ENCODE measurements at regions not wholly inside any gene's neighbourhood (a gene's known extent, or its start where the extent isn't known, plus 50 kb on each side); places are given as distances from the start of the nearest gene placed in this dataset.
"Not testable (repeated sequence)": the region's sequence is repeated elsewhere in the genome, so short reads cannot be mapped to it uniquely, and the experiment has no call there.

GRCh38 chr2:89305623-89306022 is 614.1 kb downstream of the RPIA start:
- H3K27ac Mint-ChIP-seq; H3K36me3 Mint-ChIP-seq (ENCODE audit: low read depth); H3K4me1 Mint-ChIP-seq (ENCODE audit: low read depth); H3K27me3 Mint-ChIP-seq; H3K4me3 Mint-ChIP-seq; H3K9me3 Mint-ChIP-seq: not testable (repeated sequence)

GRCh38 chr2:89306869-89307637 is 615.6 kb downstream of the RPIA start:
- not testable (repeated sequence) for H3K4me3 Mint-ChIP-seq; H3K27ac Mint-ChIP-seq; H3K9me3 Mint-ChIP-seq; H3K36me3 Mint-ChIP-seq (ENCODE audit: low read depth); H3K4me1 Mint-ChIP-seq (ENCODE audit: low read depth); H3K27me3 Mint-ChIP-seq

- not testable (repeated sequence) for H3K4me1 Mint-ChIP-seq (ENCODE audit: low read depth); H3K36me3 Mint-ChIP-seq (ENCODE audit: low read depth); H3K27me3 Mint-ChIP-seq; H3K4me3 Mint-ChIP-seq; H3K27ac Mint-ChIP-seq; H3K9me3 Mint-ChIP-seq
Measured at GRCh38 chr2:89318990-89319389, 627.5 kb downstream of the RPIA start.

GRCh38 chr2:89325894-89326293 is 634.4 kb downstream of the RPIA start:
- H3K36me3 Mint-ChIP-seq (ENCODE audit: low read depth); H3K4me1 Mint-ChIP-seq (ENCODE audit: low read depth); H3K9me3 Mint-ChIP-seq; H3K27ac Mint-ChIP-seq; H3K27me3 Mint-ChIP-seq; H3K4me3 Mint-ChIP-seq: not testable (repeated sequence)

GRCh38 chr2:89326455-89326854 is 635.0 kb downstream of the RPIA start:
- H3K9me3 Mint-ChIP-seq; H3K36me3 Mint-ChIP-seq (ENCODE audit: low read depth): not testable (repeated sequence)

GRCh38 chr2:89328790-89329189 is 637.3 kb downstream of the RPIA start:
- H3K4me1 Mint-ChIP-seq (ENCODE audit: low read depth); H3K36me3 Mint-ChIP-seq (ENCODE audit: low read depth); H3K9me3 Mint-ChIP-seq; H3K27ac Mint-ChIP-seq; H3K4me3 Mint-ChIP-seq; H3K27me3 Mint-ChIP-seq: not testable (repeated sequence)

More at GRCh38 chr2:89326455-89326854, 635.0 kb downstream of the RPIA start:
- H3K27ac Mint-ChIP-seq; H3K4me1 Mint-ChIP-seq (ENCODE audit: low read depth); H3K4me3 Mint-ChIP-seq; H3K27me3 Mint-ChIP-seq: not testable (repeated sequence)

Data from stimulated activated naive CD8-positive, alpha-beta T cell treated with anti-CD3 and anti-CD28 coated beads, Interleukin-15, Interleukin-2, amounts not matched to agents 100 ng/mL and 50 ng/mL, for 24 hours (primary cell).